ENCODE measurements at regions not wholly inside any gene's neighbourhood (a gene's known extent, or its start where the extent isn't known, plus 50 kb on each side); places are given as distances from the start of the nearest gene placed in this dataset.

DNA sequence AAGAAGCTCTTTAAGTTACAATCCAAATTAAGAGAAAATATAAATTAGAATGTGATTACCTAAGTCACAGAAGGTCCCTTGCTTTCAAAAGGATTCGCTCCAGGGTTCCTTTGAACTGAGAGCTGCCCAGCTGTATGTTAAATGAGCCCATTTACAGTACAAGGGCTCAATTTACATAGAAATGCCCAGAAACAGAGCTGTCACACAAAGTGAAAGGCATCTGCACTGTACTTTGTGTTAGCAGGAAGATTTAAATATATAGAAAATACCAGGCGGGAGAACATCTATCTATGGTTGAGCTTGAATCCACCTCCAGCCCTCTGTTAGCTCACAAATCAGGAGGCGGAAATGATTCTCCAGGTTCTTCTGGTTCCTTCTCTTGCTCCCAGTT is 272.9 kb downstream of the PAX3 start:
- TF ChIP-seq, protein P1, sequence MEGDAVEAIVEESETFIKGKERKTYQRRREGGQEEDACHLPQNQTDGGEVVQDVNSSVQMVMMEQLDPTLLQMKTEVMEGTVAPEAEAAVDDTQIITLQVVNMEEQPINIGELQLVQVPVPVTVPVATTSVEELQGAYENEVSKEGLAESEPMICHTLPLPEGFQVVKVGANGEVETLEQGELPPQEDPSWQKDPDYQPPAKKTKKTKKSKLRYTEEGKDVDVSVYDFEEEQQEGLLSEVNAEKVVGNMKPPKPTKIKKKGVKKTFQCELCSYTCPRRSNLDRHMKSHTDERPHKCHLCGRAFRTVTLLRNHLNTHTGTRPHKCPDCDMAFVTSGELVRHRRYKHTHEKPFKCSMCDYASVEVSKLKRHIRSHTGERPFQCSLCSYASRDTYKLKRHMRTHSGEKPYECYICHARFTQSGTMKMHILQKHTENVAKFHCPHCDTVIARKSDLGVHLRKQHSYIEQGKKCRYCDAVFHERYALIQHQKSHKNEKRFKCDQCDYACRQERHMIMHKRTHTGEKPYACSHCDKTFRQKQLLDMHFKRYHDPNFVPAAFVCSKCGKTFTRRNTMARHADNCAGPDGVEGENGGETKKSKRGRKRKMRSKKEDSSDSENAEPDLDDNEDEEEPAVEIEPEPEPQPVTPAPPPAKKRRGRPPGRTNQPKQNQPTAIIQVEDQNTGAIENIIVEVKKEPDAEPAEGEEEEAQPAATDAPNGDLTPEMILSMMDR (conservative IDR thresholded peaks at IDR 0.05 in 1 of 2, IDR thresholded peaks at IDR 0.05 in 1 of 2; ENCODE audit: low read depth in 1 of 2, low read length in 2 of 2): no peak
- no peak for TF ChIP-seq EZH2 (IDR thresholded peaks at IDR 0.05; ENCODE audit: low read length, missing control alignments)
